Muscle of arm (tissue), 1 donor: ENCODE measurements at regions not wholly inside any gene's neighbourhood (a gene's known extent, or its start where the extent isn't known, plus 50 kb on each side); places are given as distances from the start of the nearest gene placed in this dataset.

Experiments
- DNase-seq: peaks from one replicate; pipeline ENCODE4 v3.0.0-alpha.2; 2013

DNA sequence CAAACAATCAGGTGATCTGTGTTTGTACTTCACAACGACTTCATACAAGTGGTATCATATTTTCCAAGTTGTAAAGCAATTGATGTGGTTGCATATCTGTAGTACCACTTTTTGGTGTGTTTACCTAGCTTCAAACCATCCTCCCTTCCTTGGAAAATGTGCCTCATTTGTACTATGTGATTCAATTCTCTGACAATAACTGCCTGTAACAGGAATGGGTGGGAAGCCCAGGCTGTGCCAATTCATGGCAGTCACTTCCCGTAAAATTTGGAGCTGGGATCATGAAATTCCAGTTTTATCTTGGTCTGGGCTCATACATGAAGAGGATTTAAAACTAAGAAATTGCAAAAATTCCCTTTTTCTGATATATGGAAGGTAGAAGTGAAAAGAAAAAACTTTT lies 250.1 kb downstream of the DIO2 start:
- DNase-seq, result no peak

DNA sequence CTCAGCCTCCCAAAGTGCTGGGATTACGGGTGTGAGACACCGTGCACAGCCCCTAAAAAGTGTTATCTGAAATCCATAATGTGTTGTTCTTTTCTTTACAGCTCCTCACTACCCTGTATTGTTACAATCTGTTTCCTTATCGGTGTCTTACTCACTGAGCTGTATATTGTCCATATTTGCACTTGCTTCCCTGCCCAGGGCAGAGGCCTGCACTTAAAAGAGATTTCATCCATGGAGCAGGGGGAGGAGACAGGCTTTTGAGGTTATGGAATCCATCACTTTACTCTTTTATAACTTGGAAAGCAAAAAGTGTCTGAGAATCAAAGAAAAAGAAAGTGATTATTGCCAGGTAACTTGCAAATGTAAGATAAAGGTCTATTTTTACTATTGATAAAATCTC lies 251.0 kb downstream of the DIO2 start:
- DNase-seq, result no peak

DNA sequence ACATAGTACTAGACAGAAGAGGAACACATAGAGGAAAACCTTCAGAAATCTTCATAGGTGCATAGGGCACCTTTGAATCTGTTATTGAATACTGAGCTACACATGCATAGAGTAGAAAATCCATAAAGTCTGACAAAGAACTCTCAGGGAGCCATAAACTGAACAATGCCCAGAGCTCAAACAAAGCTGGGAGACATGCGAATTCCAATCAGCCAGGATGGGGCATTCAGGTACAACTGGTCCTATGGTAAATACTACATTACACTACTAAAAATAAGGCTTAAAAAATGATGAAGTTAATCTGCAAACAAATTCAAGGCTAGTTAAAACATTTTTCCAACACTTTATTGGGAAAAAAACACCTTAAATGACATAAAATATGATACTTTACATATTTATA lies 259.7 kb downstream of the DIO2 start:
- DNase-seq, result no peak

DNA sequence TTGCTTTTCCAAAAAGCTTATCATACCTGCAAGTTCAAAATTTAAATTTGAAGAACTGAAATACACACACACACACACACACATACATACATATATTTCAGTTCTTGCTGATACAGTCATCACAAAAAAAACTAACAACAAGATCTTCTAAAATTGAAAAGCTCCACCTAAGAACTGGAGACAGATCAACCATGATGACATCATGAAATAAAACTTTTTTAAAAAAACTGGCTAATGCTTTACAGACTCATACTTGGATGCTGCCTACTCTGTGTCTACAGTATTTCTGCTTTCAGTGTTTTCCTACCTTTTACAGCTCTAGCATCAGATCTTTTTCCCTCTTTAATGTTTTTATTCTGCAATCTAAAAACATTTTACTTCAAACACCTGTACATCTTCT lies 261.4 kb downstream of the DIO2 start:
- peak; percentile 7 for DNase-seq

DNA sequence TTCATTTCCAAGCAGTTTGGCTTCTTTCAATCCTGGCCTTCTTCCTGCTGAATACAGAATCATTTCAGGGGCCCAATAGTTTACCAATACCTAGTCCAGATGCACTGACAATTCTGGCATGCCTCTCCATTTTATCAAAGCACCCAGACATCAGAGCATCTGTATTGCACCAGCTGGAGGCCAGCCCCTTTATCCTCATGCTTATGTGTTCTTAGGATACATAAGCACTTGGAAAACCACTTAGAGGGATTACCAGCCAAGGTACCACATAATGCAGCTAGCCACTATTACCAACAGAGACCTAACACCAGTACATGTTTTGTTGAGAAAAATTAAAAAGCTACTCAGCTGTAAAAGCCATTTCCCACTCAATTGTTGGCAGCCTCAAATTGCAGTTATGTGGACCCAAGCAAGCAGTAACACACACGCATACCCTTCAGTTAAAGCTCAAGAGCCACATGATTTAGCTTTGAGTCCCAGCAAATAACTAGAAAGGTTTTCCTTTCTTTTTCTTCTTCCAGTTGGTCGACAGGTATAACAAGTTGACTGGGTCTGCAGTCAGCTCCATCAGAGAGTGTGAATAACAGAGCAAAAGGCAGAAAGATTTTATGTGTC lies 263.8 kb downstream of the DIO2 start:
- DNase-seq, result peak; percentile 19

DNA sequence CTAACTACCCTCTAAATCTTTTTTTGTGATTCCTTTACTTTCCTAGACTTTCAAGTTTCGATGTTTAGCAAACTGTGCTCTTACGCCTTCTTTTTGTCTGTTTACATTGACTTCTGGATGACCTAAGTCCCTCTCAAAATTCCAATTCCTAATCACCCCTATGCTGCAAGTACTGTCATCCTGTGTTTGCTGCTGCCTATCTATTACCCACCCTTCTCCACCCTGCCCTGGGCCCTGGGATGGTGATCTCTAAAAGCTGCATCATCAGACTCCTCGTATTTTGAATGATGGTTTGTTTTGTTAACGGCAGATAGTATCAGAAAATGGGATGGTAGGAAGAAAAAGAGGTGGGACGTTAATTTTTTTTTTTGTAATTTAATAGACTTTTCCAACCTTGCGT lies 272.1 kb downstream of the DIO2 start:
- DNase-seq, result no peak

DNA sequence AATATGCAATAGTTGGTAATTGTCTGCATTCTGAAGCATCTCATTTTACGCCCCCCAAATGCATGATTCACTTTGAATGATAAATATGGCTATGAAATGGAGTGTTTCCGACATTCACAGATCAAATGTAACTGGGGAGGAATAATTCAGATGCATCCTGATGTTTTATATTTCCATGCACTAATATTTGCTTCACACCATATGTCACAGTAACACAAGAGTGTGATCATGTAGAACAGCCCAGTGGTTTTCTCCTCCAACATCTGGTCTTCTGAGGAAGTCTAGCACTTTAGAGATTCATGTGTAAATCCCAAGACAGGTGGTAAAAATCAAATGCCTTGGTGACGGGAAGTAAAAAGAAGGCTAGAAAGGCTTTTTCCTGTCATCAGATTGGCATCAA lies 273.1 kb downstream of the DIO2 start:
- no peak for DNase-seq

DNA sequence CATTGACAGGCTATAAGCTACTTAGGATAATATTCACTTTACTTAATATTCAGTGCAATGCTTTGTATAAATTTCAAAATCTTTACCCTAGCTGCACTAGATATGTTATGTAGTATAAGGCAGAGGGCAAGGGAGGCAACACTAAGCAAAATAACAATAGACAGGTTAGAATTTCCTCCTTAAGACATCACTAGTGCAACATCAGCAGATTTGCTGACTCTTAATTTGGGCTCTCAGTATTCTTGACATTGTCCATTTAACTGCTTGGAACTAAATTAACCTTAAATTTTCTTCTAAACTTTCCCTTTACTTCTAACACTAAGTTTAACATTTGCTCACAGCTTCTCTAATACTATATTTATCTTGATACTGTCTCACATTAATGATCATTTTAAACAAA lies 273.9 kb downstream of the DIO2 start:
- no peak for DNase-seq

DNA sequence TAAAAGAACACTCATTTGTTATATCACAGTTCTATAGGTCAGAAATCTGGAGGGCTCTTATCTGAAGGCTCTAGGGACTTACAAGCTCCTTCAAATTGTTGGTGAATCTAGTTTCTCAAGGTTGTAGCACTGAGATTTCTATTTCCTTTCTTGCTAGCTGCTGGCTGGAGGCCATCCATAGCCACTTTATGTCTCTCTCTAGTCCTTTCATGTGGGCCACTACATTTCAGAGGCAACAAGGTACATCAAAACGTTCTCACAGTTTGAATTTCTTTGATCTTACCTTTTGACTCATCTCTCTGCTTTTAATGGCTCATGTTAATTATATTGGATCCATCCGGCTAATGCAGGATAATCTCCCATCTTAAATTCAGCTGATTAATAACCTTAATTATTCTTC lies 286.8 kb downstream of the DIO2 start:
- DNase-seq, result no peak

DNA sequence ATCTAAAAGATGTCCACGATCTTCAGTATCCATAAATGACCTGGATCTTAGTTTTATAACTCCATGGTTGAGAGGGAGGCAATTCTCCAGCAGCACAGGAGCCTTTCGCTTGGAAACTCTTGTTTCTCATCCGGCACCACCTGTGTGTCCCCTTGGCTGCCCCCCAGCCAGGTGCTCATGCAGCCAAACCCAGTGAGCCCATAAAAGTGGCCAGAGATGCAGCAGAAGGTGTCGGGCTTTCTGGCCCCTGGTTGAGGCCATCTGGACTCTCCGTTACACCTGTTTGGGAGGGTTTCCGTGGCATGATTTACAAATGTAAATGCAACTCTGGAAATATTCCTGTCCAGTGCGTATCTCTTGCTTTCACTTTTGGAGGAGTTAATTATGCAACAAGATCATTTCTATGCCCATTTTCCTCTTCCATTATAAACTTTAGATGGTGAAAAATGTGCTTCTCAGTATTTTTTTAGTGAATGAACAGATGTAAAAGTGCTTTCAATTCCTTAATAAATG lies 291.1 kb downstream of the DIO2 start:
- DNase-seq, result no peak
